ENCODE measurements at regions not wholly inside any gene's neighbourhood (a gene's known extent, or its start where the extent isn't known, plus 50 kb on each side); places are given as distances from the start of the nearest gene placed in this dataset.

DNA sequence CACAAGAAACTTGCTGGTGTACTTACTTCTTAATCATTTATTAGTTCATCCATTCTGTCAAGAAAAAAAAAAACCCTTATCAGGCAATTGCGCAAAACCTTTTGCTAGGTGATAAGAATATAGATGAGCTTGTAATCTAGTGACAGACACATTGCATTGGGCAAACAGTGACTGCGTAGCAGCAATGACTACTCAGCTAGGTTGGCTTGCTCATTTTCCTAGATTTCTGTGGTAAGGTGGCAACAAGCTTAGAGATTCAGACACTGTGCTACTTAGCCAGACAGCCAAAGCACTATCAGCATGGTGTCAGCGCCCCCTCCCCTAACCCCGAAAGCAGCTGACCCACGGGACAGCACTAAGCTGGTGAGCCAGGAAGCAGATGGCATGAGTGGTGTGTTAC lies 203.1 kb downstream of the BARHL2 start:
- DNase-seq (ENCODE audit: low read depth, low spot score), result no peak
- H3K9me1 ChIP-seq (replicated peaks; ENCODE audit: control insufficient read depth, extremely low read depth, insufficient read depth, low read length), result no peaks in the 10 kb centered on the region
- no peak overlapping the region for H3K4me2 ChIP-seq (ENCODE audit: insufficient read depth, low read length)
- no peak for FAIRE-seq
- H3K27me3 ChIP-seq (ENCODE audit: control insufficient read depth in 2 of 2, insufficient read depth in 2 of 2, low read length in 2 of 2), result no peaks in the 10 kb centered on the region
- ChIA-PET CTCF (no interaction called here), POLR2A (no interaction called here)
- no peaks in the 10 kb centered on the region for H3K79me2 ChIP-seq (ENCODE audit: control insufficient read depth, insufficient read depth, low read length)
- H3K9ac ChIP-seq (replicated peaks; ENCODE audit: extremely low read depth, insufficient read depth, low read length), result no peak overlapping the region
- no peak overlapping the region for H3K27ac ChIP-seq (ENCODE audit: insufficient read depth, low read depth, low read length)
- H4K20me1 ChIP-seq (replicated peaks; ENCODE audit: control insufficient read depth, extremely low read depth, insufficient read depth, low read length), result no peaks in the 10 kb centered on the region
- no peak overlapping the region for H2AFZ ChIP-seq (ENCODE audit: low read depth, low read length)
- TF ChIP-seq FOS (IDR thresholded peaks at IDR 0.05; ENCODE audit: borderline replicate concordance, insufficient read depth, low read length) (no peak), GATA2 (IDR thresholded peaks at IDR 0.05; ENCODE audit: insufficient read depth, insufficient read length, low read depth, low read length) (no peak), POLR2A (IDR thresholded peaks at IDR 0.05; ENCODE audit: low read depth, low read length) (no peak), MAX (IDR thresholded peaks at IDR 0.05; ENCODE audit: insufficient read depth, insufficient read length) (no peak)
- no peaks in the 10 kb centered on the region for H3K36me3 ChIP-seq (ENCODE audit: control insufficient read depth in 2 of 2, extremely low read depth in 1 of 2, insufficient read depth in 2 of 2, low read length in 2 of 2)
- no TSS peak for BruUV-seq (replicated peaks)
- intact Hi-C loops (cut with micrococcal nuclease), result no loop called here
- dilution Hi-C loops (cut with MboI; ENCODE audit: extremely low pct_ligation_motif_present, low sequenced_read_pairs), result no loop called here
- no peaks in the 10 kb centered on the region for H3K9me3 ChIP-seq (replicated peaks; ENCODE audit: control insufficient read depth, insufficient read depth, low read length)
- H3K4me3 ChIP-seq (replicated peaks in 1 of 3; ENCODE audit: insufficient read depth in 1 of 3, low read depth in 1 of 3, low read length in 3 of 3), result no peak overlapping the region
- H3K4me1 ChIP-seq (ENCODE audit: control insufficient read depth, extremely low read depth, insufficient read depth, low read length), result no peaks in the 10 kb centered on the region

GRCh38 chr1:90512441-90512840 lies 204.7 kb downstream of the BARHL2 start:
- no peaks in the 10 kb centered on the region for H4K20me1 ChIP-seq (replicated peaks; ENCODE audit: control insufficient read depth, extremely low read depth, insufficient read depth, low read length)
- no peaks in the 10 kb centered on the region for H3K36me3 ChIP-seq (ENCODE audit: control insufficient read depth in 2 of 2, extremely low read depth in 1 of 2, insufficient read depth in 2 of 2, low read length in 2 of 2)
- H3K27ac ChIP-seq (ENCODE audit: insufficient read depth, low read depth, low read length), result no peak overlapping the region
- BruUV-seq (replicated peaks), result no TSS peak
- dilution Hi-C loops (cut with MboI; ENCODE audit: extremely low pct_ligation_motif_present, low sequenced_read_pairs) (no loop called here), intact Hi-C loops (cut with micrococcal nuclease) (no loop called here)
- H3K4me1 ChIP-seq (ENCODE audit: control insufficient read depth, extremely low read depth, insufficient read depth, low read length), result no peaks in the 10 kb centered on the region
- ChIA-PET CTCF (no interaction called here), POLR2A (no interaction called here)
- H2AFZ ChIP-seq (ENCODE audit: low read depth, low read length), result no peak overlapping the region
- TF ChIP-seq MAX (IDR thresholded peaks at IDR 0.05; ENCODE audit: insufficient read depth, insufficient read length) (no peak), JUN (IDR thresholded peaks at IDR 0.05; ENCODE audit: borderline replicate concordance, insufficient read depth, insufficient read length, low read depth) (no peak), EZH2 (IDR thresholded peaks at IDR 0.05; ENCODE audit: borderline replicate concordance, low read depth, low read length, severe bottlenecking) (no peak), FOS (IDR thresholded peaks at IDR 0.05; ENCODE audit: borderline replicate concordance, insufficient read depth, low read length) (no peak), POLR2A (IDR thresholded peaks at IDR 0.05; ENCODE audit: low read depth, low read length) (no peak), POLR2AphosphoS5 (IDR thresholded peaks at IDR 0.05; ENCODE audit: insufficient read depth, low read depth, low read length) (no peak), GATA2 (IDR thresholded peaks at IDR 0.05; ENCODE audit: insufficient read depth, insufficient read length, low read depth, low read length) (no peak), MYC (IDR thresholded peaks at IDR 0.05; ENCODE audit: low read depth, low read length) (no peak)
- TF ChIP-seq, protein P1, sequence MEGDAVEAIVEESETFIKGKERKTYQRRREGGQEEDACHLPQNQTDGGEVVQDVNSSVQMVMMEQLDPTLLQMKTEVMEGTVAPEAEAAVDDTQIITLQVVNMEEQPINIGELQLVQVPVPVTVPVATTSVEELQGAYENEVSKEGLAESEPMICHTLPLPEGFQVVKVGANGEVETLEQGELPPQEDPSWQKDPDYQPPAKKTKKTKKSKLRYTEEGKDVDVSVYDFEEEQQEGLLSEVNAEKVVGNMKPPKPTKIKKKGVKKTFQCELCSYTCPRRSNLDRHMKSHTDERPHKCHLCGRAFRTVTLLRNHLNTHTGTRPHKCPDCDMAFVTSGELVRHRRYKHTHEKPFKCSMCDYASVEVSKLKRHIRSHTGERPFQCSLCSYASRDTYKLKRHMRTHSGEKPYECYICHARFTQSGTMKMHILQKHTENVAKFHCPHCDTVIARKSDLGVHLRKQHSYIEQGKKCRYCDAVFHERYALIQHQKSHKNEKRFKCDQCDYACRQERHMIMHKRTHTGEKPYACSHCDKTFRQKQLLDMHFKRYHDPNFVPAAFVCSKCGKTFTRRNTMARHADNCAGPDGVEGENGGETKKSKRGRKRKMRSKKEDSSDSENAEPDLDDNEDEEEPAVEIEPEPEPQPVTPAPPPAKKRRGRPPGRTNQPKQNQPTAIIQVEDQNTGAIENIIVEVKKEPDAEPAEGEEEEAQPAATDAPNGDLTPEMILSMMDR (IDR thresholded peaks at IDR 0.05; ENCODE audit: extremely low read depth in 1 of 2, insufficient read depth in 1 of 2, low read depth in 1 of 2, low read length in 2 of 2), result no peak
- H3K4me2 ChIP-seq (ENCODE audit: insufficient read depth, low read length), result no peak overlapping the region
- no peak for DNase-seq (ENCODE audit: low read depth, low spot score)
- H3K9me3 ChIP-seq (replicated peaks; ENCODE audit: control insufficient read depth, insufficient read depth, low read length), result no peaks in the 10 kb centered on the region
- H3K27me3 ChIP-seq (ENCODE audit: control insufficient read depth in 2 of 2, insufficient read depth in 2 of 2, low read length in 2 of 2), result no peaks in the 10 kb centered on the region
- no peak for FAIRE-seq
- H3K9me1 ChIP-seq (replicated peaks; ENCODE audit: control insufficient read depth, extremely low read depth, insufficient read depth, low read length), result no peaks in the 10 kb centered on the region
- no peaks in the 10 kb centered on the region for H3K79me2 ChIP-seq (ENCODE audit: control insufficient read depth, insufficient read depth, low read length)
- no peak overlapping the region for H3K4me3 ChIP-seq (replicated peaks in 1 of 3; ENCODE audit: insufficient read depth in 1 of 3, low read depth in 1 of 3, low read length in 3 of 3)
- H3K9ac ChIP-seq (replicated peaks; ENCODE audit: extremely low read depth, insufficient read depth, low read length), result no peak overlapping the region

All from endothelial cell of umbilical vein (primary cell).